NCI-H82 (cell line): ENCODE measurements at regions not wholly inside any gene's neighbourhood (a gene's known extent, or its start where the extent isn't known, plus 50 kb on each side); places are given as distances from the start of the nearest gene placed in this dataset.
A peak's percentile ranks its signal among the peaks of the same experiment; 100 is the strongest.
"Not testable (repeated sequence)": the region's sequence is repeated elsewhere in the genome, so short reads cannot be mapped to it uniquely, and the experiment has no call there.

Experiments
- DNase-seq: peaks from one replicate; lab custom pipeline; 2025; lab: John Stamatoyannopoulos, UW

- DNase-seq = peak; percentile 27
Measured at GRCh38 chr3:72660270-72661114, 187.8 kb downstream of the SHQ1 start.

- no peak for DNase-seq
Measured at GRCh38 chr3:72659596-72659995, 188.6 kb downstream of the SHQ1 start.

DNA sequence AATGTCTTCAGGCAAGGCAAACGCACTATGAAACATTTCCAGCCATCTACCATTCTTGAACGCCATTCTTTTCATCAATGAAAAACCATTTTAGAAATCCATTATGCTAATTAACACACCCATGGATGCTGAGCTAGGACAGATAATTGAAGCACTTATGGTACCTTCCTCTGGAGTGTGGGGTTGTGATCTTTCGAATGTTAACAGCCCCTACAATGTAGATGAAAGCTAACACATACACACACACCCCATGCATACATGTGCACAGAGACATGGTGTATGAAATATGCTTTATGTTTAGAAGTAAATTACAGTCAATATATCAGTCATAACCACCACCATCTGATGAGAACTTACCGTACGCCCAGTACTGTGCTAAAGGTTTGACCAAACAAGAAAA lies 189.1 kb downstream of the SHQ1 start:
- DNase-seq = no peak

DNA sequence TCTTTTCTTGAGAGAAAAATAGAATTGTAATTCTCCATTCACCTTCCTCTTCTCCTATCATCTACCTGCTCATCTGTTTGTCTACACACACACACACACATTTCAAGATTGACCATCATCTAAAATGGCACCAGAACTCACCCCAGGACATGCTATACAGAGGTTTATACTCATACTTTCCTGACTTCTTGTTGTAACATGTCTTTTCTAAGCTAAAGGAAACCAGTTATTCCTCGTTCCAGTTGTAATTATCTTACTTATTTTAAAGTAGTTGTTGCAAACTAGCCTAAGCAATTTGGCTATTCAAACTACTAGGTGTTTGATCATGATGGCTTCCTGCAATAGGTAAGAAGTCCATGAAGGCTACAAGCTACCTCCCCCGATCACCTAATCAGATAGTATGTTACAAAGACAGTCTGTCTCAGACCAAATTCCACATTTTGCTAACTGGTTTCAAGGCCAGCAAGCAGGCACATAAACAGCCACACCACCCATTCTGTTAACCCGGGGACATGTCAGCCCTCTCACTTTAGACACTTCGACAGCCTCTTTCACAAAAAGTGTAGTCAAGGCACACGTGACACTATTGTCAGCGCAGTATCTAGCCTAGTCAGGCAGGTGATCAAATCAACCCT lies 189.7 kb downstream of the SHQ1 start:
- DNase-seq = no peak

GRCh38 chr3:72657666-72658065 lies 190.6 kb downstream of the SHQ1 start:
- DNase-seq = no peak

GRCh38 chr3:72655723-72656122 lies 192.5 kb downstream of the SHQ1 start:
- DNase-seq = no peak

GRCh38 chr3:72655131-72655551 lies 193.1 kb downstream of the SHQ1 start:
- DNase-seq = no peak

DNA sequence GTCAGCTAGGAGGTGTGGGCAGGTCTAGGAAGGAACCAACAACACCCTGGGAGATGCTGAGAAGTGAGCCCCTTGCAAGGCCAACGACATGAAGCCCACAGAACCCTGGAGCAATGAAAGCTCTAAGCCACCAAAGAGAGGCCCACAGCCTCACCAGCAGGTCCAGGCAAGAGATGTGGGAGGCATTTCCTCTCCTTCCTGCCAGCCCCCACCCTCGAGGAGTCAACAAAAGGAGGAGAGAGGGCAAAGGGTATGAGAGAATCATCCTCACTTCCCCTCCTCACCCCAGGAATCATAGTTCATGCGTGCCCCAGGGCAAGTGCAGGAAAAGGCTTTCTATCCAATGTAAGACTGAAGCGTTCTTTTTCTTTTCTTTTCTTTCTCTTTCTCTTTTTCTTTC lies 195.8 kb downstream of the SHQ1 start:
- no peak for DNase-seq

- no peak for DNase-seq
Measured at GRCh38 chr3:72651498-72651897, 196.7 kb downstream of the SHQ1 start.

GRCh38 chr3:72646263-72646662 lies 202.0 kb downstream of the SHQ1 start:
- no peak for DNase-seq

- not testable (repeated sequence) for DNase-seq
Measured at GRCh38 chr3:72643635-72644034, 204.6 kb downstream of the SHQ1 start.

- no peak for DNase-seq
Measured at GRCh38 chr3:72641684-72642083, 206.6 kb downstream of the SHQ1 start.

DNA sequence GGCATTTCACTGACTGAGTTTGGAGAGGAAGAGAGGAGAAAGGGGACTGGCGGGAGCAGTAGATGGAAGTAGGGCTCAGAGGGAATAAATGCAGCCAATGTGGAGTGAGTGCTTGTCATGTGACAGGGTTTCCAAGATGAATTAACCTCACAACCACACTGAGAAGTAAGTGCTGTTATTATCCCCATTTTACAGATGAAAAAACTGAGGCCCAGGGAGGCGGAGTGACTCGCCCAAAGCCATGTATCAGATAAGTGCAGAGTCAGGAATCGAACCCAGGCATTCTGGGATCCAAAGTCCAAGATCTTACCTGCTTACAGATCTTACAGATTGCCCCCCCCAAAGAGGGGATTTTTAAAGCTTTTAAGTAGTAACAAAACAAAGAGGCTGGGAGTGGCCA lies 207.2 kb downstream of the SHQ1 start:
- DNase-seq = peak; percentile 54

- DNase-seq = no peak
Measured at GRCh38 chr3:72636969-72637597, 211.2 kb downstream of the SHQ1 start.

GRCh38 chr3:72635551-72635950 lies 212.7 kb downstream of the SHQ1 start:
- no peak for DNase-seq

DNA sequence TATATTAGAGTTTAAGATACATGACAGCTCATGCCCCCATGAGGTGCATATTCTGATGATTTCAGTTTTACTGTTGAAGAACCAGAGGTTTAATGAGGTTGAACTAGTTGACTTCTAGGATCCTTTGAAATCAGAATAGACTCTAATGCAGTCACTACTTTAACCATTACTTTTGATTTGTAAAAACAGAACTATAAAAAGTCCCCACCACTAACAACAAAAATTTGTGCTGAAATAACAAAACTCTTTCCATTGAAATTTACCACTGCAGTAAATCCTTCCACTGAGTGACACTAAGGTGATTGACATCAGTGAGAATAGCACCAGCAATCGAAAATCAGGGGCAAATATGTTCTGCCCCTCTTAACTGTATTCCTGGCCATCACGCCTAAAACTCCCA lies 214.1 kb downstream of the SHQ1 start:
- DNase-seq = no peak

DNA sequence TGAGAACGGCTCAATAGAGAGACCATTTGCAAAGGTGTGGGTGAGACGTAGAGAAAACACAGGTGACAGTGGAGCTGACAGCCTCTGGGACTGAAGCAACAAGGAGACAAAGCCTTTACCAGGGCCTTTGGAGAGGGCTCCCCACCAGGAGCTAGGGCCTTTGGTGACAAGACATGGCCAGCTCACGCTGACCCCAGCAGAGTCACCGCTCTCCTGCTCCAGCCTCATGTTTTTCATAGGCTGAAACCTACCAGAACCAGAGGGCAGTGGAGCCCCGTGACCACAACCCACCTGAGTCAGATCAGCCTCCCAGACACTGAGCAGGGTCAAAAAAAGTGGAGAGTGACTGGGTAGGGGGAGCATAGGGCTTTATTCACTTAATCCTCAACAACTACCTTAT lies 214.7 kb downstream of the SHQ1 start:
- no peak for DNase-seq

- DNase-seq = no peak
Measured at GRCh38 chr3:72633121-72633520, 215.1 kb downstream of the SHQ1 start.

DNA sequence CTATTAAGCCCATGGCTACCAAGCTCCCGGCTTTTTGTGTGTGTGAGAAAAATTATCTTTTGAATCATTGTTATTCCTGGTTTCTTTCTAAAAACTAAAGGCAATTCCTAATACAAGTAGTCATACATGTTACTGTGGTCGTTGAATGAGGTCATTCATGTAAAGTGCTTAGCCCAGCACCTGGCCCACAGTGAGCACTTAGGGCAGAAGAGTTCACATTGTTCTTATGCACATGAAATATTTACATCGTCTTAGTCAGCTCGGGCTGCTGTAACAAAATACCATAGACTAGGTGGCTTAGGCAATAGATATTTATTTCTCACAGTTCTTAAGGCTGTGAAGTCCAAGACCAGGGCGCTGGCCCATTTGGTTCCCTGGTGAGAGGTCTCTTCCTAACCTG lies 216.1 kb downstream of the SHQ1 start:
- no peak for DNase-seq

- DNase-seq = no peak
Measured at GRCh38 chr3:72630969-72631344, 217.3 kb downstream of the SHQ1 start.

- DNase-seq = no peak
Measured at GRCh38 chr3:72630327-72630968, 217.8 kb downstream of the SHQ1 start.

GRCh38 chr3:72629191-72629631 lies 219.0 kb downstream of the SHQ1 start:
- no peak for DNase-seq

GRCh38 chr3:72628065-72628464 lies 220.2 kb downstream of the SHQ1 start:
- DNase-seq = no peak
